Progenitor cell of endocrine pancreas (in vitro differentiated cells): ENCODE measurements at regions not wholly inside any gene's neighbourhood (a gene's known extent, or its start where the extent isn't known, plus 50 kb on each side); places are given as distances from the start of the nearest gene placed in this dataset.

ENCODE experiments used
- DNase-seq: peaks from one replicate; pipeline ENCODE4 v3.0.0; 2021; ENCODE audit warnings: low spot score; ENCODE audit not compliant: unreplicated experiment
- H3K27ac Mint-ChIP-seq: 2 replicates; pipeline ENCODE4 v1.8.0; 2021; ENCODE audit warnings: mild to moderate bottlenecking, moderate library complexity, mixed read lengths
- H3K27me3 Mint-ChIP-seq: 2 replicates; pipeline ENCODE4 v1.8.0; 2021; ENCODE audit warnings: mixed read lengths
- H3K36me3 Mint-ChIP-seq: 2 replicates; pipeline ENCODE4 v1.8.0; 2022; ENCODE audit warnings: mixed read lengths; ENCODE audit not compliant: insufficient read depth
- H3K4me1 Mint-ChIP-seq: 2 replicates; pipeline ENCODE4 v1.8.0; 2021; ENCODE audit warnings: low read depth, mixed read lengths
- H3K4me3 Mint-ChIP-seq: 2 replicates; pipeline ENCODE4 v1.8.0; 2021; ENCODE audit warnings: low read depth, mild to moderate bottlenecking, moderate library complexity, mixed read lengths
- H3K9me3 Mint-ChIP-seq: 2 replicates; pipeline ENCODE4 v1.8.0; 2021; ENCODE audit warnings: low read depth, mixed read lengths
- TF ChIP-seq, protein P1 (sequence below): fragments of 200-600 bp; sonication (generic); IDR thresholded peaks from one replicate; pipeline ENCODE4 v1.5.0; 2021; ENCODE audit warnings: antibody characterized with exemption, mild to moderate bottlenecking; ENCODE audit not compliant: unreplicated experiment

DNA sequence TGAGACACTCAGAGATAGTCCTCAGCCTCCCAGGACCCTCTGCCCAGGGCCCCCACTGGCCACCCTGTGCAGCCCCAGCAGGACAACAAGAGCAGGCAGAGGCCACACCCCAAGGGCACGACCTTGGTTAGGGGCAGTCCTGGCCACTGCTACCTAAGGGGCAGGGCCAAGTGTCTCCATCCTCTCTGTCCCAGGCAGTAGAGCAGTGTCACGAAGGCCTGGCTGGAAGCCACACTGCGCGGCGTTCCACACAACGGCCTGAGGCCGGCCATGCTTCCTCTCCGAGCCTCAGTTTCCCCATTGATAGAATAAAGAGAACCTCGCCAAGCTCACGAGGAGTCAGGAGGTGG is 1074.3 kb downstream of the BRD1 start:
- Mint-ChIP-seq H3K4me1 (no peaks in the 10 kb centered on the region), H3K9me3 (no peaks in the 10 kb centered on the region), H3K36me3 (peaks cover 1% of the 10 kb centered on the region), H3K27me3 (peaks cover 13% of the 10 kb centered on the region), H3K27ac (no peak overlapping the region), H3K4me3 (no peak overlapping the region)
- no peak for DNase-seq
- TF ChIP-seq, protein P1, sequence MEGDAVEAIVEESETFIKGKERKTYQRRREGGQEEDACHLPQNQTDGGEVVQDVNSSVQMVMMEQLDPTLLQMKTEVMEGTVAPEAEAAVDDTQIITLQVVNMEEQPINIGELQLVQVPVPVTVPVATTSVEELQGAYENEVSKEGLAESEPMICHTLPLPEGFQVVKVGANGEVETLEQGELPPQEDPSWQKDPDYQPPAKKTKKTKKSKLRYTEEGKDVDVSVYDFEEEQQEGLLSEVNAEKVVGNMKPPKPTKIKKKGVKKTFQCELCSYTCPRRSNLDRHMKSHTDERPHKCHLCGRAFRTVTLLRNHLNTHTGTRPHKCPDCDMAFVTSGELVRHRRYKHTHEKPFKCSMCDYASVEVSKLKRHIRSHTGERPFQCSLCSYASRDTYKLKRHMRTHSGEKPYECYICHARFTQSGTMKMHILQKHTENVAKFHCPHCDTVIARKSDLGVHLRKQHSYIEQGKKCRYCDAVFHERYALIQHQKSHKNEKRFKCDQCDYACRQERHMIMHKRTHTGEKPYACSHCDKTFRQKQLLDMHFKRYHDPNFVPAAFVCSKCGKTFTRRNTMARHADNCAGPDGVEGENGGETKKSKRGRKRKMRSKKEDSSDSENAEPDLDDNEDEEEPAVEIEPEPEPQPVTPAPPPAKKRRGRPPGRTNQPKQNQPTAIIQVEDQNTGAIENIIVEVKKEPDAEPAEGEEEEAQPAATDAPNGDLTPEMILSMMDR: no peak

DNA sequence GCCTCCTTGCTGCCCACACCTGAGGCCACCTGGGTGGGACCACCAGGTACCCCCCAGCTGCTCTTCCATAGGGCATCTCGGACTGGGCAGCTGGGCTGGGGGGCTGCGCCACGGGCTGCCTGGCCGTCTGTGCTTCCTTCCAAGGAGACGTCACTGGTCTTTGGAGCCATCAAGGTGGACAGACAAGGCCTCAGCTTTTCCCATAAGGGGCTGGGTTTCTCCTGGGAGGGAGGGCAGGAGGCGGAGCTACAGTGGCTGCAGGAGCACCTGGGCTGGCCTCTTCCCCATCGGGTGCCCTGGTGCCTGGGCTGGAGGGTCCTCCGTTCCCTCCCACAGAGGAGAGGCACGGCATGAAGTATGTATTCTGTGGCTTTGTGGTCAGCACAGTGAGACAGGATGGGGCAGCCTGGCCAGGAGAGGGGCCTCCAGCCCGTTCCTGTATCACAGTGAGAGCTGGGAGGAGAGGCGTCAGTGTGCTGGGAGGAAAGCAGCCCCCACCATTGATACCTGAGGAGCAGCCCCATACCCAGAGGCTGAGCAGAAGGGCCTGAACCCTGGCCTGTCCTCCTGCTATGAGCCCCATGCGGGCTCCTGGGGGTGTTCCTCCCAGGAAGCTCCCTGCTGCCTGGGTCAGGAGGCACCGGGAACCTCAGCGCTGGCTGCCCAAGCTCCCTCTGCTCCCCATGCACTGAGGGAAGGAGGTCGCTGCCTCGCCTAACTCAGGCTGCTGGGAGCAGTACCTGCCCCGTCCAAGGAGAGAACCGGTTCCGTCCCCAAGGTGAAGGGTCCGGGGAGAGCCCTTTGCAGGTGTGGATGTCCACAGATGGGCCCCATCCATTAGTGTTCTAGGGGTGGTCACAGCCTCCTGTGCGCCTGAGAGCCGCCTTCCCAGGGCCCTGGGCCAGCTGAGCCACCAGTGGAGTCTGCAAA is 1075.0 kb downstream of the BRD1 start:
- Mint-ChIP-seq H3K9me3 (no peaks in the 10 kb centered on the region), H3K4me1 (no peaks in the 10 kb centered on the region), H3K27me3 (peaks cover 9% of the 10 kb centered on the region), H3K36me3 (peaks cover 1% of the 10 kb centered on the region), H3K4me3 (no peak overlapping the region), H3K27ac (peak overlapping the region; percentile 73)
- TF ChIP-seq, protein P1: no peak
- no peak for DNase-seq

DNA sequence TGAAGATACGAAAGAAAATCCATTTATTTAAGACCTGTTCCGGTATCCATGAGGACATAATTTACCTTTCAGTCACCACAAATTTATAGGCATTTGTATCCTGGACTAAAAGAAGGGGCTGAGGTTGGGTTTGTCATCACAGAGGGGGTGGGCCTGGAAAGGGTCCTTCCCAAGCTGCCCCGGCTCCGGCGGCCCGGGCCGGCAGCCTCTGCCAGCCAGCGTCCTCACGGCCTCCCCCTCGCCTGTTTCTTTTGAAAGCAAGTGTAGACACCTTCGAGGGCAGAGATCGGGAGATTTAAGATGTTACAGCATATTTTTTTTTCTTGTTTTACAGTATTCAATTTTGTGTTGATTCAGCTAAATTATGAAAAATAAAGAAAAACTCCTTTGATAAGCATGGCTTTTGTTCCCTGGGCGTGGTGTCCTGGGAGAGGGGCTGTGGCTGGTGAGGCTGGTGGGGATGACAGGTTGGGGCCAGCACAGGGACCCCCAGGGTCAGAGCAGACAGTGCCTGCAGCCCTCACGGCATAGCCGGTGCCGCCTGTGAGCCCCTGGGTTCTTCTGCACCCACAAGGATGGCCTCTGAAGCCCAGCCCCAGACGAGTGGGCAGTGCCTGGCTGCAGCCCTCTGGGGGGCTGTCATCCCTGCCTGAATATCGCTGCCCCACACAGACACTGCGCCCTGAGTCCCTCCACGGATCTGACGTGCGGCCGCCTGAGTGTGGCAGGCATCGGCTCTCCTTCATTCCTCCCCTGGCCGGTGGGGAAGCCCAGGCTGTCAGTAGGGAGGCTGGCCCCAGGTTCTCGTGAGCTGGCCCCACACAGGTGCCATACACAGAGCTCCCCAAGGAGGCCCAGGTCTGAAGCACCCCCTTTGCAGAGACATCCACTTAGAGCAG is 1075.9 kb downstream of the BRD1 start:
- Mint-ChIP-seq H3K27ac (peak overlapping the region; percentile 73), H3K9me3 (no peaks in the 10 kb centered on the region), H3K4me1 (no peaks in the 10 kb centered on the region), H3K4me3 (no peak overlapping the region), H3K27me3 (peaks cover 9% of the 10 kb centered on the region), H3K36me3 (peaks cover 1% of the 10 kb centered on the region)
- TF ChIP-seq, protein P1: no peak
- no peak for DNase-seq

DNA sequence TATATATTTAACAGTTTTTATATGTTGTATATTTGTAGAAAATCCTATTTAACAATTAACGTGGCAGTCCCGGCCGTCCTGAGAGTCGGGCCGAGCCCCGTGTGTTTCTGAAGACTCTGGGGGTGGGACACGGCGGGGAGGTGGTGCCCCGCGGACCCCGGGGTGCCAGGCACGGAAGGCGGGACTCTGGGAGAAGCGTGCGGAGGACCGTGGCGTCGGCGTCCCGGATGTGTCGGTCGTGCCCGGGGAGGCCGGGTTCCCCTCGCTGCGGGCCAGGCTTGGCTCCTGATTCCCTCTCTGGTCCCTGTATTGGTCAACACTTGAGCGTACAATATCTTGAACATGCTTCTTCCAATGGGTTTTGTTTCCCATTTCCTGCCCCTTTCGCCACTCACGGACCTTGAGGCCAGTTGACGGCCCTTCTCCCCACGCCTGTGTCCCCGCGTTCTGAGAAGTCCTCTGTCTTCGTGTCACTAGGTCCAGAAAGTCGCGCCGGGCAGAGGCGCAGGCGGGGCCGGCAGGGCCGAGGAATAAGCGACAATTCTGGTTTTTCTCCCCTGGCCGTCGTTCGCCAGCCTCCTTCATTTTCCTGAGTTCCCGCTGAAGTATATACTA is 1076.7 kb downstream of the BRD1 start:
- H3K4me1 Mint-ChIP-seq: no peaks in the 10 kb centered on the region
- TF ChIP-seq, protein P1: no peak
- peaks cover 2% of the 10 kb centered on the region for H3K27me3 Mint-ChIP-seq
- H3K27ac Mint-ChIP-seq: no peak overlapping the region
- no peak overlapping the region for H3K4me3 Mint-ChIP-seq
- no peaks in the 10 kb centered on the region for H3K9me3 Mint-ChIP-seq
- peaks cover 1% of the 10 kb centered on the region for H3K36me3 Mint-ChIP-seq
- no peak for DNase-seq

DNA sequence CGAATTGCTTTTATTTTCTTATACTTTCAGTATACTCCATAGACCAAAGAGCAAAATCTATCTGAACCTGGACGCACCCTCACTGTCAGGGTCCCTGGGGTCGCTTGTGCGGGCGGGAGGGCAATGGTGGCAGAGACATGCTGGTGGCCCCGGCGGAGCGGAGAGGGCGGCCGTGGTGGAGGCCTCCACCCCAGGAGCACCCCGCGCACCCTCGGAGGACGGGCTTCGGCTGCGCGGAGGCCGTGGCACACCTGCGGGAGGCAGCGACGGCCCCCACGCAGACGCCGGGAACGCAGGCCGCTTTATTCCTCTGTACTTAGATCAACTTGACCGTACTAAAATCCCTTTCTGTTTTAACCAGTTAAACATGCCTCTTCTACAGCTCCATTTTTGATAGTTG is 1077.4 kb downstream of the BRD1 start:
- no peak overlapping the region for H3K4me3 Mint-ChIP-seq
- no peaks in the 10 kb centered on the region for H3K4me1 Mint-ChIP-seq
- DNase-seq: no peak
- H3K27ac Mint-ChIP-seq: no peak overlapping the region
- peaks cover 1% of the 10 kb centered on the region for H3K36me3 Mint-ChIP-seq
- no peaks in the 10 kb centered on the region for H3K9me3 Mint-ChIP-seq
- TF ChIP-seq, protein P1: no peak
- no peaks in the 10 kb centered on the region for H3K27me3 Mint-ChIP-seq
